ENCODE measurements at regions not wholly inside any gene's neighbourhood (a gene's known extent, or its start where the extent isn't known, plus 50 kb on each side); places are given as distances from the start of the nearest gene placed in this dataset.

DNA sequence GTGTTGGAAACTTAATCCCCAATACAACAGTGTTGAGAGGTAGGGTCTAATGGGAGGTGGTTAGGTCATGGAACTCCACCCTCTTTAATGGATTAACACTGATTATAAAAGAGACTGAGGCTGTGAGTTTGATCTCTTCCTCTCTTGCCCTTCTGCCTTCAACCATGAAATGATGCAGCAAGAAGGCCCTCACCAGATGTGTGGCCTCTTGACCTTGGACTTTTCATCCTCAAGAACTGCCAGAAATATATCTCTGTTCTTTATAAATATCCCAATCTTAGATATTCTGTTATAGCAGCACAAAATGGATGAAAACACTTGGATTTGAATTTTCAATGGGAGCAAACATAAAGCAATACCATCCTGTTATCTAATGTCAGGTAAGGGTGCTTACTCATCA lies 67.6 kb downstream of the NMUR2 start:
- TF ChIP-seq, protein P1, sequence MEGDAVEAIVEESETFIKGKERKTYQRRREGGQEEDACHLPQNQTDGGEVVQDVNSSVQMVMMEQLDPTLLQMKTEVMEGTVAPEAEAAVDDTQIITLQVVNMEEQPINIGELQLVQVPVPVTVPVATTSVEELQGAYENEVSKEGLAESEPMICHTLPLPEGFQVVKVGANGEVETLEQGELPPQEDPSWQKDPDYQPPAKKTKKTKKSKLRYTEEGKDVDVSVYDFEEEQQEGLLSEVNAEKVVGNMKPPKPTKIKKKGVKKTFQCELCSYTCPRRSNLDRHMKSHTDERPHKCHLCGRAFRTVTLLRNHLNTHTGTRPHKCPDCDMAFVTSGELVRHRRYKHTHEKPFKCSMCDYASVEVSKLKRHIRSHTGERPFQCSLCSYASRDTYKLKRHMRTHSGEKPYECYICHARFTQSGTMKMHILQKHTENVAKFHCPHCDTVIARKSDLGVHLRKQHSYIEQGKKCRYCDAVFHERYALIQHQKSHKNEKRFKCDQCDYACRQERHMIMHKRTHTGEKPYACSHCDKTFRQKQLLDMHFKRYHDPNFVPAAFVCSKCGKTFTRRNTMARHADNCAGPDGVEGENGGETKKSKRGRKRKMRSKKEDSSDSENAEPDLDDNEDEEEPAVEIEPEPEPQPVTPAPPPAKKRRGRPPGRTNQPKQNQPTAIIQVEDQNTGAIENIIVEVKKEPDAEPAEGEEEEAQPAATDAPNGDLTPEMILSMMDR (IDR thresholded peaks at IDR 0.05): no peak
- no peak for TF ChIP-seq POLR2A (IDR thresholded peaks at IDR 0.05)
- no peak for TF ChIP-seq EP300 (IDR thresholded peaks at IDR 0.05; ENCODE audit: low read depth)
